H9 (cell line): ENCODE measurements at regions not wholly inside any gene's neighbourhood (a gene's known extent, or its start where the extent isn't known, plus 50 kb on each side); places are given as distances from the start of the nearest gene placed in this dataset.

ENCODE experiments used
- DNase-seq: peaks from one replicate; pipeline ENCODE4 v3.0.0-alpha.2; 2017
- H2AFZ ChIP-seq: one replicate; pipeline ENCODE4 v1.6.1; 2013; ENCODE audit warnings: mild to moderate bottlenecking, low read length, control low read depth, moderate library complexity
- H2AK5ac ChIP-seq: 2 replicates; pipeline ENCODE4 v1.6.1; 2013; ENCODE audit warnings: low read length, control low read depth, mixed read lengths; ENCODE audit not compliant: insufficient read length
- H2BK120ac ChIP-seq: one replicate; pipeline ENCODE4 v1.6.1; 2013; ENCODE audit warnings: low read depth, mild to moderate bottlenecking, low read length, control low read depth, inconsistent platforms; ENCODE audit not compliant: poor library complexity, severe bottlenecking
- H2BK12ac ChIP-seq: 2 replicates; pipeline ENCODE4 v1.6.1; 2013; ENCODE audit warnings: low read length, control low read depth, mixed read lengths, low read depth; ENCODE audit not compliant: insufficient read length
- H2BK15ac ChIP-seq: 2 replicates; pipeline ENCODE4 v1.6.1; 2013; ENCODE audit warnings: low read depth, low read length, control low read depth
- H2BK20ac ChIP-seq: one replicate; pipeline ENCODE4 v1.6.1; 2013; ENCODE audit warnings: low read depth, mild to moderate bottlenecking, low read length, control low read depth, inconsistent platforms; ENCODE audit not compliant: poor library complexity, severe bottlenecking
- H2BK5ac ChIP-seq: 2 replicates; pipeline ENCODE4 v1.6.1; 2013; ENCODE audit warnings: low read length, control low read depth, mixed read lengths; ENCODE audit not compliant: insufficient read length
- H3K14ac ChIP-seq: 2 replicates; pipeline ENCODE4 v1.6.1; 2013; ENCODE audit warnings: low read length, control low read depth; ENCODE audit not compliant: insufficient read depth
- H3K18ac ChIP-seq: 2 replicates; pipeline ENCODE4 v1.6.1; 2013; ENCODE audit warnings: low read depth, mild to moderate bottlenecking, mixed read lengths, low read length, control low read depth; ENCODE audit not compliant: insufficient read length
- H3K23ac ChIP-seq: 2 replicates; pipeline ENCODE4 v1.6.1; 2013; ENCODE audit warnings: low read length, control low read depth, mixed read lengths, low read depth; ENCODE audit not compliant: insufficient read length
- H3K23me2 ChIP-seq: 2 replicates; pipeline ENCODE4 v1.6.1; 2013; ENCODE audit warnings: low read depth, mild to moderate bottlenecking, mixed read lengths, low read length, control low read depth; ENCODE audit not compliant: insufficient read length, poor library complexity, severe bottlenecking
- H3K27ac ChIP-seq: 2 replicates; pipeline ENCODE4 v1.5.1; 2013; ENCODE audit warnings: low read length, control low read depth, mixed read lengths, low read depth; ENCODE audit not compliant: insufficient read length
- H3K27me3 ChIP-seq: 2 replicates; pipeline ENCODE4 v1.6.1; 2013; ENCODE audit warnings: low read length, control low read depth, inconsistent platforms; ENCODE audit not compliant: insufficient read depth
- H3K4ac ChIP-seq: 2 replicates; pipeline ENCODE4 v1.6.1; 2013; ENCODE audit warnings: low read depth, mild to moderate bottlenecking, control low read depth, inconsistent platforms, low read length, moderate library complexity
- H3K4me1 ChIP-seq: 2 replicates; pipeline ENCODE4 v1.6.1; 2013; ENCODE audit warnings: low read length, control low read depth, inconsistent platforms; ENCODE audit not compliant: insufficient read depth
- H3K4me2 ChIP-seq: 2 replicates; pipeline ENCODE4 v1.6.1; 2013; ENCODE audit warnings: low read length, control low read depth, mixed read lengths; ENCODE audit not compliant: insufficient read length, insufficient read depth
- H3K56ac ChIP-seq: 2 replicates; pipeline ENCODE4 v1.6.1; 2013; ENCODE audit warnings: low read depth, mild to moderate bottlenecking, mixed read lengths, low read length, control low read depth; ENCODE audit not compliant: insufficient read length
- H3K79me1 ChIP-seq: 2 replicates; pipeline ENCODE4 v1.6.1; 2013; ENCODE audit warnings: low read depth, mild to moderate bottlenecking, moderate library complexity, low read length, control low read depth, inconsistent platforms; ENCODE audit not compliant: insufficient read depth, poor library complexity, severe bottlenecking
- H3K79me2 ChIP-seq: 2 replicates; pipeline ENCODE4 v1.6.1; 2013; ENCODE audit warnings: low read length, control low read depth, inconsistent platforms; ENCODE audit not compliant: insufficient read depth
- H3K9ac ChIP-seq: 2 replicates; pipeline ENCODE4 v1.6.1; 2013; ENCODE audit warnings: low read length, control low read depth, mixed read lengths; ENCODE audit not compliant: insufficient read length; ENCODE audit errors: extremely low read depth
- H3K9me3 ChIP-seq: one replicate; pipeline ENCODE4 v1.6.1; 2013; ENCODE audit warnings: low read depth, low read length, inconsistent platforms; ENCODE audit not compliant: control insufficient read depth
- H3T11ph ChIP-seq: one replicate; pipeline ENCODE4 v1.6.1; 2013; ENCODE audit warnings: mild to moderate bottlenecking, low read length, control low read depth, inconsistent platforms
- H4K20me1 ChIP-seq: one replicate; pipeline ENCODE4 v1.6.1; 2013; ENCODE audit not compliant: control insufficient read depth, insufficient read length, insufficient read depth
- H4K5ac ChIP-seq: 2 replicates; pipeline ENCODE4 v1.6.1; 2013; ENCODE audit warnings: low read depth, mild to moderate bottlenecking, mixed read lengths, low read length, control low read depth; ENCODE audit not compliant: insufficient read length
- H4K8ac ChIP-seq: replicated peaks from 2 replicates; pipeline ENCODE4 v1.6.1; 2013; ENCODE audit warnings: low read length, control low read depth, mixed read lengths, low read depth; ENCODE audit not compliant: insufficient read length
- H4K91ac ChIP-seq: 2 replicates; pipeline ENCODE4 v1.6.1; 2013; ENCODE audit warnings: low read depth, mild to moderate bottlenecking, moderate library complexity, mixed read lengths, low read length, control low read depth; ENCODE audit not compliant: insufficient read length
- H3K27ac Mint-ChIP-seq, 3 experiments: 2 replicates in 2 of 3; 3 replicates in 1 of 3; pipeline ENCODE4 v1.8.0; 2020 to 2021; ENCODE audit warnings: mixed read lengths in 3 of 3, mild to moderate bottlenecking in 1 of 3, moderate library complexity in 1 of 3
- H3K27me3 Mint-ChIP-seq: 2 replicates; pipeline ENCODE4 v1.8.0; 2021; ENCODE audit warnings: low read depth, mild to moderate bottlenecking, moderate library complexity, mixed read lengths
- H3K36me3 Mint-ChIP-seq, 3 experiments: 2 replicates in 2 of 3; 3 replicates in 1 of 3; pipeline ENCODE4 v1.8.0; 2020 to 2021; ENCODE audit warnings: low read depth in 3 of 3, mixed read lengths in 3 of 3; ENCODE audit not compliant: insufficient read depth in 1 of 3
- H3K4me1 Mint-ChIP-seq, 2 experiments: 2 replicates each; pipeline ENCODE4 v1.8.0; 2020; ENCODE audit warnings: mixed read lengths in 2 of 2
- H3K4me3 Mint-ChIP-seq, 2 experiments: 2 replicates in 1 of 2; 3 replicates in 1 of 2; pipeline ENCODE4 v1.8.0; 2020 to 2021; ENCODE audit warnings: mild to moderate bottlenecking in 2 of 2, mixed read lengths in 2 of 2, moderate library complexity in 1 of 2
- H3K9me3 Mint-ChIP-seq, 2 experiments: 2 replicates in 1 of 2; 3 replicates in 1 of 2; pipeline ENCODE4 v1.8.0; 2020; ENCODE audit warnings: mild to moderate bottlenecking in 2 of 2, mixed read lengths in 2 of 2, moderate library complexity in 1 of 2
- WGBS: extraction: QIAGEN DNeasy Blood & Tissue Kit; methylation state at CpG from one replicate; pipeline ENCODE4 v1.1.7; 2013; ENCODE audit warnings: missing lambda C conversion rate, low lambda C conversion rate, mixed read lengths; ENCODE audit not compliant: insufficient read length; ENCODE audit errors: extremely low coverage; 5-methylcytosine and 5-hydroxymethylcytosine counted together
- TF ChIP-seq, protein P1 (sequence below): fragments of 200-600 bp; sonication (generic); conservative IDR thresholded peaks from 3 replicates; pipeline ENCODE4 v1.8.0; 2021; ENCODE audit warnings: antibody characterized with exemption, mild to moderate bottlenecking

DNA sequence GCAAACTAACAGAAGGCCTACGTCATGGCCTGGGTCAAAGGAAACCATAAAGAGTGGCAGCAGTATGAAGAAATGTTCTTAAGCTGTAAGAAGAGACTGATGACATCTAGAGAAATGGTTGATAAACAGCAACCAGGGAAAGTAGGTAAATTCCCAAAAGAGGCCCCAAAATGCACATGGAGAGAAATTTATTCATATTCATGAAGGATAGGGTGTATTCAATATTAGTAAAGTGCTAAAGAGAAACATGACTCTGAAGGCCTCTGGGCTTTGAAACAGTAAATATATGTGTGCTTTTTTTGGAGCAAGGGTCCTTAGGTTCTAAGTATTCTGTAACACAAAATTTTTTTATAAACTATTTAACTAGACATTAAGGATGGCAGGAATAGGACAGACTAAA, 149.7 kb upstream of the GRIA1 start:
- no peaks in the 10 kb centered on the region for H4K20me1 ChIP-seq
- H3K27me3 ChIP-seq: no peaks in the 10 kb centered on the region
- no peak overlapping the region for H3T11ph ChIP-seq
- no peak overlapping the region for H2BK12ac ChIP-seq
- H3K9ac ChIP-seq: no peak overlapping the region
- H2BK120ac ChIP-seq: no peak overlapping the region
- H2AK5ac ChIP-seq: no peak overlapping the region
- no peak overlapping the region for H3K4ac ChIP-seq
- Mint-ChIP-seq H3K27ac (no peak overlapping the region), H3K4me1 (peaks cover 9 to 26% of the 10 kb centered on the region in 2 experiments), H3K27me3 (peaks cover 2% of the 10 kb centered on the region), H3K36me3 (peaks cover 0 to 15% (median 6%) of the 10 kb centered on the region in 3 experiments; a peak in 5 of 7 replicates), H3K4me3 (no peak overlapping the region), H3K9me3 (0 out of 5 replicates have a peak, but pooled peaks cover 0 to 6% of the 10 kb centered on the region in 2 experiments)
- no peak overlapping the region for H3K14ac ChIP-seq
- no peak overlapping the region for H3K27ac ChIP-seq
- no peaks in the 10 kb centered on the region for H3K4me1 ChIP-seq
- TF ChIP-seq, protein P1, sequence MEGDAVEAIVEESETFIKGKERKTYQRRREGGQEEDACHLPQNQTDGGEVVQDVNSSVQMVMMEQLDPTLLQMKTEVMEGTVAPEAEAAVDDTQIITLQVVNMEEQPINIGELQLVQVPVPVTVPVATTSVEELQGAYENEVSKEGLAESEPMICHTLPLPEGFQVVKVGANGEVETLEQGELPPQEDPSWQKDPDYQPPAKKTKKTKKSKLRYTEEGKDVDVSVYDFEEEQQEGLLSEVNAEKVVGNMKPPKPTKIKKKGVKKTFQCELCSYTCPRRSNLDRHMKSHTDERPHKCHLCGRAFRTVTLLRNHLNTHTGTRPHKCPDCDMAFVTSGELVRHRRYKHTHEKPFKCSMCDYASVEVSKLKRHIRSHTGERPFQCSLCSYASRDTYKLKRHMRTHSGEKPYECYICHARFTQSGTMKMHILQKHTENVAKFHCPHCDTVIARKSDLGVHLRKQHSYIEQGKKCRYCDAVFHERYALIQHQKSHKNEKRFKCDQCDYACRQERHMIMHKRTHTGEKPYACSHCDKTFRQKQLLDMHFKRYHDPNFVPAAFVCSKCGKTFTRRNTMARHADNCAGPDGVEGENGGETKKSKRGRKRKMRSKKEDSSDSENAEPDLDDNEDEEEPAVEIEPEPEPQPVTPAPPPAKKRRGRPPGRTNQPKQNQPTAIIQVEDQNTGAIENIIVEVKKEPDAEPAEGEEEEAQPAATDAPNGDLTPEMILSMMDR: no peak
- no peak overlapping the region for H3K56ac ChIP-seq
- H2BK20ac ChIP-seq: no peak overlapping the region
- H4K91ac ChIP-seq: no peak overlapping the region
- no peak overlapping the region for H3K4me2 ChIP-seq
- H3K23me2 ChIP-seq: no peaks in the 10 kb centered on the region
- H3K79me1 ChIP-seq: no peaks in the 10 kb centered on the region
- no peak overlapping the region for H2BK15ac ChIP-seq
- H2BK5ac ChIP-seq: no peak overlapping the region
- WGBS: no CpG with 5 or more reads among the region's 1 CpG
- no peaks in the 10 kb centered on the region for H3K9me3 ChIP-seq
- no peak overlapping the region for H3K18ac ChIP-seq
- H2AFZ ChIP-seq: no peak overlapping the region
- no peak for DNase-seq
- no peak overlapping the region for H4K8ac ChIP-seq
- H3K79me2 ChIP-seq: no peaks in the 10 kb centered on the region
- no peak overlapping the region for H3K23ac ChIP-seq
- H4K5ac ChIP-seq: no peak overlapping the region
